Neural cell (in vitro differentiated cells): ENCODE measurements at regions not wholly inside any gene's neighbourhood (a gene's known extent, or its start where the extent isn't known, plus 50 kb on each side); places are given as distances from the start of the nearest gene placed in this dataset.
"Not testable (repeated sequence)": the region's sequence is repeated elsewhere in the genome, so short reads cannot be mapped to it uniquely, and the experiment has no call there.

Source experiments
- H2AFZ ChIP-seq: fragments of 200-600, 300-800 bp; sonication (generic), shearing (Covaris generic); 2 replicates; pipeline ENCODE4 v1.6.0; 2014; ENCODE audit warnings: low read depth, mild to moderate bottlenecking, antibody characterized with exemption, low read length, moderate library complexity
- H3F3A ChIP-seq: fragments of 200-600 bp; shearing (Covaris generic); 2 replicates; pipeline ENCODE4 v1.6.1; 2016; ENCODE audit warnings: mild to moderate bottlenecking, moderate library complexity, mixed read lengths, antibody characterized with exemption, low read length; ENCODE audit not compliant: insufficient read depth, poor library complexity, severe bottlenecking
- H3K27ac ChIP-seq: fragments of 200-600, 300-800 bp; sonication (generic), shearing (Covaris generic); 2 replicates; pipeline ENCODE4 v1.5.1; 2014; ENCODE audit warnings: mild to moderate bottlenecking, low read length, moderate library complexity
- H3K27me3 ChIP-seq: fragments of 300-800, 200-600 bp; sonication (generic), shearing (Covaris generic); 2 replicates; pipeline ENCODE4 v1.6.0; 2014; ENCODE audit warnings: mild to moderate bottlenecking, low read depth, low read length, moderate library complexity; ENCODE audit not compliant: insufficient read depth
- H3K36me3 ChIP-seq: fragments of 300-800, 200-600 bp; sonication (generic), shearing (Covaris generic); 2 replicates; pipeline ENCODE4 v1.5.1; 2014; ENCODE audit warnings: mild to moderate bottlenecking, antibody characterized with exemption, low read length, moderate library complexity; ENCODE audit not compliant: insufficient read depth
- H3K4me2 ChIP-seq: fragments of 300-800, 200-600 bp; sonication (generic), shearing (Covaris generic); 2 replicates; pipeline ENCODE4 v1.6.0; 2014; ENCODE audit warnings: mild to moderate bottlenecking, low read length
- H3K4me3 ChIP-seq: fragments of 300-800, 200-600 bp; sonication (generic), shearing (Covaris generic); 2 replicates; pipeline ENCODE4 v1.5.1; 2014; ENCODE audit warnings: mild to moderate bottlenecking, low read length, moderate library complexity
- H3K79me2 ChIP-seq: fragments of 200-600 bp; shearing (Covaris generic); replicated peaks from 2 replicates; pipeline ENCODE4 v1.6.0; 2014; ENCODE audit warnings: mild to moderate bottlenecking, low read length, moderate library complexity; ENCODE audit not compliant: insufficient read depth
- H3K9ac ChIP-seq: fragments of 300-800, 200-600 bp; sonication (generic), shearing (Covaris generic); 2 replicates; pipeline ENCODE4 v1.6.1; 2016; ENCODE audit warnings: mild to moderate bottlenecking, low read length, mixed read lengths
- H3K9me2 ChIP-seq: fragments of 200-600 bp; shearing (Covaris generic); 2 replicates; pipeline ENCODE4 v1.6.1; 2016; ENCODE audit warnings: mild to moderate bottlenecking, low read length, mixed read lengths; ENCODE audit not compliant: insufficient read depth
- H3K9me3 ChIP-seq: fragments of 200-600, 300-800 bp; sonication (generic), shearing (Covaris generic); 2 replicates; pipeline ENCODE4 v1.6.1; 2016; ENCODE audit warnings: mild to moderate bottlenecking, mixed run types, low read length, moderate library complexity, mixed read lengths
- H4K20me1 ChIP-seq: fragments of 200-600 bp; shearing (Covaris generic); 2 replicates; pipeline ENCODE4 v1.6.1; 2016; ENCODE audit warnings: mild to moderate bottlenecking, mixed run types; ENCODE audit not compliant: insufficient read depth
- CTCF ChIP-seq: fragments of 450-650 bp; IDR thresholded peaks from 2 replicates; pipeline ENCODE4 v1.5.1; 2014; ENCODE audit warnings: antibody characterized with exemption, mild to moderate bottlenecking, moderate library complexity; ENCODE audit not compliant: poor library complexity, severe bottlenecking
- EP300 ChIP-seq: fragments of 450-650 bp; conservative IDR thresholded peaks from 2 replicates; pipeline ENCODE4 v1.6.1; 2014; ENCODE audit warnings: antibody characterized with exemption, mild to moderate bottlenecking, moderate library complexity; ENCODE audit not compliant: poor library complexity, severe bottlenecking
- EZH2 ChIP-seq: fragments of 200-600, 300-800 bp; shearing (Covaris generic), sonication (generic); IDR thresholded peaks from 2 replicates; pipeline ENCODE4 v1.6.1; 2014; ENCODE audit warnings: antibody characterized with exemption, low read length, borderline replicate concordance, mild to moderate bottlenecking; ENCODE audit not compliant: insufficient read depth, poor library complexity, severe bottlenecking
- MXI1 ChIP-seq: fragments of 450-650 bp; conservative IDR thresholded peaks from 2 replicates; pipeline ENCODE4 v1.6.1; 2014; ENCODE audit warnings: antibody characterized with exemption, mild to moderate bottlenecking; ENCODE audit not compliant: poor library complexity, severe bottlenecking
- POLR2AphosphoS5 ChIP-seq: IDR thresholded peaks from 2 replicates; pipeline ENCODE4 v1.6.1; 2012
- RAD21 ChIP-seq: fragments of 450-650 bp; conservative IDR thresholded peaks from 2 replicates; pipeline ENCODE4 v1.6.1; 2014; ENCODE audit warnings: antibody characterized with exemption, mild to moderate bottlenecking, moderate library complexity
- REST ChIP-seq: IDR thresholded peaks from 2 replicates; pipeline ENCODE4 v1.6.1; 2012; ENCODE audit warnings: borderline replicate concordance
- SMC3 ChIP-seq: fragments of 450-650 bp; conservative IDR thresholded peaks from 2 replicates; pipeline ENCODE4 v1.6.1; 2014; ENCODE audit warnings: antibody characterized with exemption, mild to moderate bottlenecking, moderate library complexity; ENCODE audit not compliant: poor library complexity
- TAF1 ChIP-seq: IDR thresholded peaks from 2 replicates; pipeline ENCODE4 v1.6.1; 2012; ENCODE audit warnings: low read depth

- not testable (repeated sequence) for H3K9me2 ChIP-seq, H3K36me3 ChIP-seq, H4K20me1 ChIP-seq, H3K4me3 ChIP-seq, H3K9ac ChIP-seq, H3K9me3 ChIP-seq, H2AFZ ChIP-seq, H3K79me2 ChIP-seq, H3F3A ChIP-seq, H3K4me2 ChIP-seq, H3K27me3 ChIP-seq, H3K27ac ChIP-seq
Observed at GRCh38 chr18:59969477-59970028, 69.8 kb downstream of the PMAIP1 start.

GRCh38 chr18:59968583-59968982 is 68.8 kb downstream of the PMAIP1 start:
- no peaks in the 10 kb centered on the region for H3K36me3 ChIP-seq
- no peak overlapping the region for H3K9ac ChIP-seq
- no peak overlapping the region for H3K4me2 ChIP-seq
- H3K9me2 ChIP-seq: no peaks in the 10 kb centered on the region
- H3K27me3 ChIP-seq: no peaks in the 10 kb centered on the region
- no peak overlapping the region for H2AFZ ChIP-seq
- H4K20me1 ChIP-seq: no peaks in the 10 kb centered on the region
- no peak overlapping the region for H3K4me3 ChIP-seq
- H3F3A ChIP-seq: no peaks in the 10 kb centered on the region
- TF ChIP-seq SMC3 (no peak), TAF1 (no peak), CTCF (no peak), RAD21 (no peak), REST (no peak), MXI1 (no peak), EZH2 (no peak), EP300 (no peak), POLR2AphosphoS5 (no peak)
- no peaks in the 10 kb centered on the region for H3K79me2 ChIP-seq
- H3K9me3 ChIP-seq: no peaks in the 10 kb centered on the region
- no peak overlapping the region for H3K27ac ChIP-seq

GRCh38 chr18:59967878-59968277 is 68.1 kb downstream of the PMAIP1 start:
- Histone ChIP-seq H3K4me3 (no peak overlapping the region), H3K79me2 (no peaks in the 10 kb centered on the region), H3K27ac (no peak overlapping the region), H3K9me3 (no peaks in the 10 kb centered on the region), H3K9ac (no peak overlapping the region), H2AFZ (no peak overlapping the region), H4K20me1 (no peaks in the 10 kb centered on the region), H3K9me2 (no peaks in the 10 kb centered on the region), H3K4me2 (no peak overlapping the region), H3K36me3 (no peaks in the 10 kb centered on the region), H3F3A (no peaks in the 10 kb centered on the region), H3K27me3 (no peaks in the 10 kb centered on the region)
- TF ChIP-seq RAD21 (no peak), POLR2AphosphoS5 (no peak), EP300 (no peak), EZH2 (no peak), REST (no peak), SMC3 (no peak), CTCF (no peak), TAF1 (no peak), MXI1 (no peak)
